ENCODE measurements at regions not wholly inside any gene's neighbourhood (a gene's known extent, or its start where the extent isn't known, plus 50 kb on each side); places are given as distances from the start of the nearest gene placed in this dataset.

DNA sequence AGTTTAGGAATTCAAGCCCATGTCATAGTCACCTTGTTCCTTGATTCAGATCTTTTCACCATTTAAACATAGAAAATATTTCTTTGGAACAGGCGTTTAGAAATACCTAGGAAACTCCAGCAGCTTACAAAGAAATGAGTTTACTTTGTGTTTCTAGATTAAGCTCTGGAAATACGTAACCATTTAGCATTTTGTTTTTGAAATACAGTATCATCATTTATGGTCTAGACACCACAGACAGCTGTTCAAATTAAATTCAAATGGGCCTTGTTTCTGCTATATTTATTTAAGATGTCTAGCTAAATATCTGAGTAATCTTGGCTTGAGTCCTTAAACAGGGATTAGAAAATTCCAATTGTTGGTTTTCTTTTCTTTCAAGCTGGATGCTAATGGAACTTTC lies 228.5 kb downstream of the NDFIP2 start (continued):
- no peak for TF ChIP-seq CTCF (IDR thresholded peaks at IDR 0.05; ENCODE audit: low read depth, low read length, missing input control)

- no peak for DNase-seq (ENCODE audit: low spot score)
- no peak overlapping the region for H3K27ac ChIP-seq (ENCODE audit: low read depth in 1 of 2, low read length in 2 of 2)
- H3K4me1 ChIP-seq (ENCODE audit: control insufficient read depth in 4 of 4, insufficient read depth in 4 of 4, low read length in 3 of 4) = no peaks in the 10 kb centered on the region
- no peaks in the 10 kb centered on the region for H3K36me3 ChIP-seq (ENCODE audit: control insufficient read depth in 4 of 4, insufficient read depth in 3 of 4, low read depth in 1 of 4, low read length in 3 of 4)
- no peaks in the 10 kb centered on the region for H3K27me3 ChIP-seq (ENCODE audit: control insufficient read depth in 4 of 4, insufficient read depth in 4 of 4, low read length in 3 of 4)
- 92% methylated on average over 1 of the region's 1 CpG for WGBS
- TF ChIP-seq EGR1 (IDR thresholded peaks at IDR 0.05; ENCODE audit: low read depth in 2 of 2) (no peak), MAX (IDR thresholded peaks at IDR 0.05) (no peak), ATF3 (IDR thresholded peaks at IDR 0.05) (no peak), REST (IDR thresholded peaks at IDR 0.05) (no peak), NR2F2 (IDR thresholded peaks at IDR 0.05) (no peak), CTCF (IDR thresholded peaks at IDR 0.05; ENCODE audit: low read depth, low read length, missing input control) (no peak), HNF4A (conservative IDR thresholded peaks at IDR 0.05) (no peak), RAD21 (IDR thresholded peaks at IDR 0.05) (no peak), SP1 (IDR thresholded peaks at IDR 0.05) (no peak), RXRA (IDR thresholded peaks at IDR 0.05) (no peak), FOXA2 (IDR thresholded peaks at IDR 0.05) (no peak), YY1 (IDR thresholded peaks at IDR 0.05) (no peak), GABPA (IDR thresholded peaks at IDR 0.05 in 1 of 2, conservative IDR thresholded peaks at IDR 0.05 in 1 of 2) (no peak), HNF4G (IDR thresholded peaks at IDR 0.05) (no peak), FOXA1 (IDR thresholded peaks at IDR 0.05) (no peak), TAF1 (conservative IDR thresholded peaks at IDR 0.05) (no peak)
- TF ChIP-seq, protein P1, sequence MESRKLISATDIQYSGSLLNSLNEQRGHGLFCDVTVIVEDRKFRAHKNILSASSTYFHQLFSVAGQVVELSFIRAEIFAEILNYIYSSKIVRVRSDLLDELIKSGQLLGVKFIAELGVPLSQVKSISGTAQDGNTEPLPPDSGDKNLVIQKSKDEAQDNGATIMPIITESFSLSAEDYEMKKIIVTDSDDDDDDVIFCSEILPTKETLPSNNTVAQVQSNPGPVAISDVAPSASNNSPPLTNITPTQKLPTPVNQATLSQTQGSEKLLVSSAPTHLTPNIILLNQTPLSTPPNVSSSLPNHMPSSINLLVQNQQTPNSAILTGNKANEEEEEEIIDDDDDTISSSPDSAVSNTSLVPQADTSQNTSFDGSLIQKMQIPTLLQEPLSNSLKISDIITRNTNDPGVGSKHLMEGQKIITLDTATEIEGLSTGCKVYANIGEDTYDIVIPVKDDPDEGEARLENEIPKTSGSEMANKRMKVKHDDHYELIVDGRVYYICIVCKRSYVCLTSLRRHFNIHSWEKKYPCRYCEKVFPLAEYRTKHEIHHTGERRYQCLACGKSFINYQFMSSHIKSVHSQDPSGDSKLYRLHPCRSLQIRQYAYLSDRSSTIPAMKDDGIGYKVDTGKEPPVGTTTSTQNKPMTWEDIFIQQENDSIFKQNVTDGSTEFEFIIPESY (IDR thresholded peaks at IDR 0.05) = no peak
- H3K9ac ChIP-seq (ENCODE audit: low read depth in 1 of 2, low read length in 2 of 2) = no peak overlapping the region
- no peak overlapping the region for H3K4me3 ChIP-seq (ENCODE audit: low read depth in 1 of 3, low read length in 3 of 3)
- H3K9me3 ChIP-seq (ENCODE audit: control insufficient read depth in 4 of 4, low read length in 3 of 4) = no peaks in the 10 kb centered on the region
Measured at GRCh38 chr13:79703772-79704171, 222.8 kb downstream of the NDFIP2 start.

All from liver (tissue), 8 donors.